ENCODE measurements at regions not wholly inside any gene's neighbourhood (a gene's known extent, or its start where the extent isn't known, plus 50 kb on each side); places are given as distances from the start of the nearest gene placed in this dataset.

DNA sequence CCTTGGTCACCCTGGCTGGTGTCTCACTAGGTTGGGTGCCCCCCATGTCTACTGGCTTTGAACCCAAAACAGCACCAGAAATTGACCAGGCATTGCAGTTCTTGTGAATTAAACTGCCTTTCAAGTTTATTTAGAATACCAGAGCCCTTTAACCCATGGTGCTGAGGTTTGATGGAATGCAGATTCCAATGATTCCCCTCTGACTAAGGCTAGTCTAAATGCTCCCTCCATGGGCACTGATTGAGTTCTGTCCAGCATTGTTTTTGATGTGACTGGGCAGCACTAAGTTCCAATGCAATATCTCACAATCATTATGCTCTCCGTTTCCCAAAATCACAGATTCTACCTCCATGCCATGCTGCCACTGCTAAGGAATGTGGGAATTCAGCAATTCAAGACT, 1047.4 kb upstream of the LRRN3 start:
- no peak for TF ChIP-seq POLR2A (IDR thresholded peaks at IDR 0.05)
- TF ChIP-seq, protein P1, sequence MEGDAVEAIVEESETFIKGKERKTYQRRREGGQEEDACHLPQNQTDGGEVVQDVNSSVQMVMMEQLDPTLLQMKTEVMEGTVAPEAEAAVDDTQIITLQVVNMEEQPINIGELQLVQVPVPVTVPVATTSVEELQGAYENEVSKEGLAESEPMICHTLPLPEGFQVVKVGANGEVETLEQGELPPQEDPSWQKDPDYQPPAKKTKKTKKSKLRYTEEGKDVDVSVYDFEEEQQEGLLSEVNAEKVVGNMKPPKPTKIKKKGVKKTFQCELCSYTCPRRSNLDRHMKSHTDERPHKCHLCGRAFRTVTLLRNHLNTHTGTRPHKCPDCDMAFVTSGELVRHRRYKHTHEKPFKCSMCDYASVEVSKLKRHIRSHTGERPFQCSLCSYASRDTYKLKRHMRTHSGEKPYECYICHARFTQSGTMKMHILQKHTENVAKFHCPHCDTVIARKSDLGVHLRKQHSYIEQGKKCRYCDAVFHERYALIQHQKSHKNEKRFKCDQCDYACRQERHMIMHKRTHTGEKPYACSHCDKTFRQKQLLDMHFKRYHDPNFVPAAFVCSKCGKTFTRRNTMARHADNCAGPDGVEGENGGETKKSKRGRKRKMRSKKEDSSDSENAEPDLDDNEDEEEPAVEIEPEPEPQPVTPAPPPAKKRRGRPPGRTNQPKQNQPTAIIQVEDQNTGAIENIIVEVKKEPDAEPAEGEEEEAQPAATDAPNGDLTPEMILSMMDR (IDR thresholded peaks at IDR 0.05), result no peak

Data from uterus (tissue), 2 donors.